GM19025 (cell line): ENCODE measurements at regions not wholly inside any gene's neighbourhood (a gene's known extent, or its start where the extent isn't known, plus 50 kb on each side); places are given as distances from the start of the nearest gene placed in this dataset.
"Not testable (repeated sequence)": the region's sequence is repeated elsewhere in the genome, so short reads cannot be mapped to it uniquely, and the experiment has no call there.

Source experiments
- ATAC-seq: cut with Tn5 transposase; IDR thresholded peaks from one replicate; pipeline ENCODE4 v1.9.1; 2021; ENCODE audit warnings: mild to moderate bottlenecking, low read depth, moderate library complexity; ENCODE audit not compliant: unreplicated experiment

DNA sequence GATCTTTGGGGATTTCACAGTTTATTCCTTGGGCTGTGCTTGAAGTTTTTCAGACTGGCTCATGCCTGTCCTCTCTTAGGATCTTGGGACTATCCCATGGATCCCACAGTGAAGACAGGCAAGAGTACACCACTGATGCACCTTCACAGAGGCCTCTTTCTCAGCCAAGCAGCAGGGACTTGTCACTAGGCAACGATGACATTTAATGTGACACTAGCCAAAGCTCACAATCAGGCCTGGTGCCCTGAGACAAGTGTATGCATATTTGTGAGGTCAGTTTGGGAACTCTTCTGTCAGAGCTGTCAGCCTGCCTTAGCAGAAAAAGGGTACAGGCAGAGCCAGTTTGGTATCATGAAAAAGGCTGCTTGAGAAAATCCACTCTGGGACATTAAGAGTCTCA is 68.7 kb downstream of the RBMY1F start:
- ATAC-seq: not testable (repeated sequence)

DNA sequence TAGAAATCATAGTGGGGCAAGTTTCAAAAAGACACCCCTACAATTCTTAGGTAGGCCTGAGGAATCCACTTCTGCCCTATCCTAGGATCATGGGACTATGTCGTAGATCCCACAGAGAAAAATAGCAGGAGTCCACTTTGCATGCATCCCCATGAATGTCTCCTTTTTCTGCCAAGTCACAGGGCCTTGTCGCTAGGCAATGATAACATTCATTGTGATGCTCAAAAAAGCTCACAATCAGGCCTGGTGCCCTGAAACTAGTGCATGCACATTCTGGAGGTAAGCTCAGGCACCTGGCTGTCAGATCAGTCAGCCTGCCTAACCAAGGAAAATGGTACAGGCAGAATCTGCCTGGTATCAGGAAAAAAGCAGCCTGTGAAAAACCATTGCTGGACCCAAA is 74.6 kb downstream of the RBMY1F start:
- ATAC-seq: not testable (repeated sequence)

DNA sequence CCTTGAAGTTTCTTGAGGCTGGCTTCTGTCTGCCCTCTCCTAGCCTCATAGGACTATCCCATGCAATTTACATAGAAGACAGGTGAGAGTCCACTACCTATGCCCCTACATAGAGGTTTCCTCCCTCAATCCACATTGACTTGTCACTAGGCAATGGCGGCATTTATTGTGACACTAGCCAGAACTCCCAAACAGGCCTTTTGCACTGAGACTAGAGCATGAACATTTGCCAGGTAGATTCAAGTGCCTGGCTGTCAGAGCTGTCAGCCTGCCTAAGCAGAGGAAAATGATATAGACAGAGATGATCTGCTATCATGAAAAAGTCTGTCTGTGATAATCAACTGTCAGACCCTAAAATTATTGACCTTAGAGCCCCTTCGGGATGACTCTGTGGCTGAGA is 81.2 kb downstream of the RBMY1F start:
- not testable (repeated sequence) for ATAC-seq

DNA sequence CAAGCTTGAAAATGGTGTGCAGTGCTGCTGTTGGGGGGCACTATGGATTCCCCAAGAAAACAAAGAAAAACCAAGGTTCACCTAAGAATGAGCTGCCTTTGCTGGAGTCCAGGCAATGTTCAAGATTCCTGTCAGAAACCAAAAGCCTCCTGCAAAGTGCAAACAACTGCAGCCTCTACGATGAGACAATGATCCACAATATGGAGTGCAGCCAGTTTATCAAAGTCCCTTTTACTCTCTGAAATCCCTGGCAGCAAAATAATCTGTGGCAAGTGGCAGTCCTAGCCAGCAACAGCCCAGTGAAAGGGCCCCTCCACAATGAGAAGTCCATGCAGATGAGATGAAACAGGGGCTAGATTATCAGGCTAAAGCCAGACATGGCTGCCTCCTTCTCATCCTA is 85.4 kb downstream of the RBMY1F start:
- ATAC-seq: not testable (repeated sequence)

DNA sequence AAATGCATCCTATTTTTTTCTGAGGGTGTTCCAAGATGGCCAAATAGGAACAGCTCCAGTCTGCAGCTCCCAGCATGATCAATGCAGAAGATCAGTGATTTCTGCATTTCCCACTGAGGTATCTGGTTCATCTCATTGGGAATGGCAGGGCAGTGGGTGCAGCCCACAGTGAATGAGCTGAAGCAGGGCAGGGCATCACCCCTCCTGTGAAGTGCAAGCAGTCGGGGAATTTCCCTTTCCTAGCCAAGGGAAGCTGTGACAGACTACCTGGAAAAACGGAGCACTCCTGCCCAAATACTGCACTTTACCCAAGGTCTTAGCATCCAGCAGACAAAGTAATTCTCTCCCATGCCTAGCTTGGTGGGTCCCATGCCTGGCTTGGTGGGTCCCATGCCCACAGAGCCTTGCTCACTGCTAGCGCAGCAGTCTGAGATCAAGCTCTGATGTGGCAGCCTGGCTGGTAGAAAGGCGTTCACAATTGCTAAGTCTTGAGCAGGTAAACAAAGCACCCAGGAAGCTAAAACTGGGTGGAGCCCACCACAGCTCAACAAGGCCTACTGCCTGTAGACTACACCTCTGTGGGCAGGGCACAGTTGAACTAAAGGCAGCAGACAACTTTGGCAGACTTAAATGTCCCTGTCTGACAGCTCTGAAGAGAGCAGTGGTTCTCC is 96.6 kb downstream of the RBMY1F start:
- ATAC-seq: not testable (repeated sequence)

DNA sequence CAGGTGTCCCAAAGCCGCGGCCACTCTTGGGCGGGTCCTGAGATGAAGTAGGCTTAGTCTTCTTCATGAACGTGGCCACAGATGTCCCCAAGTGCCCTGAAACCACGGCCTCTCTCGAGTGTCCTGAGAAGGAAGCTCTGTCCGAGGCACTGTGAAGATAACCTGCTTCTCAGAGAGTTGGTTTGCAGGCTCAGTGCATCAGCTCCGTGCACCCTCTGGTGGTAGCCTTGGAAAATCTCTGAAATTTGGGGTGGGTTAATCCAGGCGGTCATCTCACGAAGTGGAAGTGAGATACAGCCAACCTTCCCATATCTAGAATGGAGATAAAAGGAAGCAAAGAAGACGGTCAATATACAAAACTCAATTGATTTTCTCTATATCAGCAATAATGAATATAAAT is 110.5 kb downstream of the RBMY1F start:
- not testable (repeated sequence) for ATAC-seq

DNA sequence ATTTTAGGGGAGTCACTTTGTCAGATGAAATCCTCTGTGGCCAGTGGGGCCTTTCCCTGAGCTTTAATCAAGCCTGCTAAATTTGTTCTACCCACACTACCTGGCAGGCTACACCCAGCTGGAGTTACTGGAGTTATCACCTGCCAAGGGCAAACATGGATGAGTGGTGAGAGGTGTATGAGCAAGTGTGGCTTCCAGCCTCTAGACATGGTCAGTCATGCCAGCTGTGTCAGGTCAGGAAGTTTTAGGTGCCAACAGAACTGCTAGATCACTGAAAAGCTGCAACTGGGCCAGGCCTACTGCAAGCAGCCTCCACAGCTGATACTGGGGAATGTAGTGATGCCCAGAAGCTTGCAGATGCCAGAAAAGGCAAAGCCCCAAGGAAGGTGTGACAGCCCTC is 122.6 kb downstream of the RBMY1F start:
- ATAC-seq: not testable (repeated sequence)

DNA sequence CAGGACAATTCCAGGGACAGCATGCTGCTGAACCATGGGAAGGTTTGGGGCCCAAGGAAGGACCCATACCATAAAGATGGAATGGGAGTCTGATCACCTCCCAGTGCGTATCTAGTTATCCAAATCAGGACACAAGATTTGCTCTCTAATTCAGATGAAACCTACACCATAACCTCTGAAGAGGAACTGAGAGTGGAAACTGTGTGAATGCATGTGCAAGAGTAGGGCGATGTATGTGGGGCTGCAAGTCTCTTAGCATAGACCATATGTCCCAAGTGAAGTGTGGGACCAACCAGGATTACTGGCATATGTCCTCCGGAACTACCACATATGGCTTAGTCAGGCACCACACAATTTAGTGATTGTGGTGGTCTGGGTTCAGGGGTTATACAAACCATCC is 95.2 kb upstream of the RBMY1E start:
- peak; percentile 72 for ATAC-seq

DNA sequence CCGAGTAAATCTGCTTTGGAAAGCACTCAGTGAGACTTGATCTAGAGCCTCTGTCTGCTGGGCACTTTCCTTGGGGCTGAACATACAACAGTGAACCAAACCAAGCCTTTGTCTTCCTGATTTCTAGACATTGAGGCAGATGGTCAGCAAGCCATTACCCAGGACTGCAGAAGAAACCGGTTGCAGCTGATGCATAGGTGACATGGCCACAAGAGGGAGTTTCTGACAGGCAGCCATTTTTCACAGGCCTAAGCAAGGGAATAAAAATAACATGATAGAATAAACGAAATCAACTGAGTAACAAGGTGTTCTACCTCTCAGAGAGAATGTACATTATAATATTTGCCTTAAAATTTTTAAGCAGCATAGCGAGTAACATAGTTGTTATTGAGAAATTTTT is 83.3 kb upstream of the RBMY1E start:
- ATAC-seq: not testable (repeated sequence)

DNA sequence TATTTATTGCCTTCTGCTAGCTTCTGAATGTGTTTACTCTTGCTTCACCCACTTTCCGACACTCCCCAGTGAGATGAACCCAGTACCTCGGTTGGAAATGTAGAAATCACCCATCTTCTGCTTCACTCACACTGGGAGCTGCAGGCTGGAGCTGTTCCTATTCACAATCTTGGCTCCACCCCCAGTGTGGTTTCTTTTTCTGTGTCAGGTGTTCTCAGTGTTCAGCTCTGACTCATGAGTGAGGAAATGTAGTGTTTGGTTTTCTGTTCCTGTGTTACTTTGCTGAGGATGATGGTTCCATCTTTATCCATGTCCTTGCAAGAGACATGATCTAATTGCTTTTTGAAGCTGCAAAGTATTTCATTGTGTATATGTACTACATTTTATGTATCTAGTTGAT is 69.4 kb upstream of the RBMY1E start:
- peak; percentile 84 for ATAC-seq

DNA sequence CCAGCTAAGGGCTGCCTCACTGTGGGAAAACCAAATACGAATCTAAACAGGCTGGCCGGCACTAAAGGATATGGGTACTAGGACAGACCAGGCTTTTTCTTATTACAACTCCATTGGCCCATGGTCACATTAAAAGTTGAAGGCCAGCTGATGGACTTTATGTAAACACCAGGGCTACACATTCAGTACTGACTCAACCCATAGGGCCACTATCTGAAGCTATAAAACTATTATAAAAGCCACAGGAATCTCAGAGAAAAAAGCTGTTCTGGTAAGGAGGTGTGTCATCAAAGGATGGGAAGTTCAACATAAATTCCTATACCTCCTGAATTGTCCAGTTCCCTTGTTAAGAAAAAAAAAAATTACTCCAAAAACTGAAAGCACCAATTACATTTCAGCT is 63.1 kb upstream of the RBMY1E start:
- ATAC-seq: not testable (repeated sequence)

DNA sequence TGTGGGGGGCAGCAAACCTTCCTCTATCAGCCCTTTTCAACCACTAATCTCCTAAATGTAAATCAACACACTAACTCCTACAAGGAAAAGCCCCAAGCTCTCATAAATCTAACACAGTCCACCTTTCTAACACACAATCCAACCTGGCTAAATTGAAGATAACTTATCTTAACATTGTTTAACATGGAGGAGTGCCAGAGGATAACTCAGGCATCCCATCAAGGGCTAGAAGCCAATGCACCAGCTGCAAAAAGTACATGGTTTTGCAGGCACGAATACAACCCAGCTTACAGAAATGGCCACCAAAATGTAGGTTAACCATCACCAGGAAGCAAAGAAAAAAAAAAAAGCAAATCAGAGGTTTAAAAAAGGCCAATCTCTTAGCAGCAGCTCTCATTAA is 62.5 kb upstream of the RBMY1E start:
- ATAC-seq: not testable (repeated sequence)

DNA sequence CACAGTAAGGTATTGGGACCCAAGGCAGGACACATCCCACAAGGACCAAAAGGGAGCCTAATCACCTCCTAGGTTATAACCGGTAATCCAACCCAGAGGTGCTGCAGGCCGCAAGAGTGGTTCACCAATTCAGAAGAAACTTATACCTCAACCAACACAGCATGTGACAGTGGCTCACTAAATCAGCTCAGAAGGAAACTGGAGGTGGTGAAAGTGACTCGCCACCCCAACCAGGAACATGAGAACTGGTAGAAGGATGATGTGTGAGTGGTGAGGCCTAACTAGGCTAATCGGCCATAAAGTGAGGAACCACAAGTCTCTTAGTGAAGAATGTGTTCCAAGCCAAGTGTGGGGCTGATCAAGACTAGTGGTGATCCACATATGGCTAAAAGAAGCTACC is 61.3 kb upstream of the RBMY1E start:
- not testable (repeated sequence) for ATAC-seq

DNA sequence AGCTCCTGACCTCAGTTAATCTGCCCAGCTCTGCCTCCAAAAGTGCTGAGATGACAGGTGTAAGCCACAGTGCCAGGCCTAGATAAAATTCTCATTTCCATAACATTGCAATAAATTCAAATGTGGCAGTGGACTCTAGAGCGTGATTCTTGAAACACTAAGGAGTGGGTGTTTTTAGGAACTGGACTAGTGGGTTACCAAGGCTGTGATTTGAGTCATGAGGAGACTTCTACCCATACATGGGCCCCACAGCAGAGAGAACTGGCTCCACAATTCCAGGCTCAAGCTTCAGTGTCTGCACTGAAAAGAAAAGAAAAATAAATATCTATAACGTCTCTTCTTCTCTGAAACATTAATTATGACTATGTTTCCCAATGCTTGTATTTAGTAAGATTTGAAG is 60.4 kb upstream of the RBMY1E start:
- ATAC-seq: not testable (repeated sequence)
